OCI-M2 (cell line): ENCODE measurements at regions not wholly inside any gene's neighbourhood (a gene's known extent, or its start where the extent isn't known, plus 50 kb on each side); places are given as distances from the start of the nearest gene placed in this dataset.
"Not testable (repeated sequence)": the region's sequence is repeated elsewhere in the genome, so short reads cannot be mapped to it uniquely, and the experiment has no call there.

ENCODE experiments used
- DNase-seq: peaks from one replicate; lab custom pipeline; 2025; ENCODE audit not compliant: unreplicated experiment; lab: John Stamatoyannopoulos, UW

DNA sequence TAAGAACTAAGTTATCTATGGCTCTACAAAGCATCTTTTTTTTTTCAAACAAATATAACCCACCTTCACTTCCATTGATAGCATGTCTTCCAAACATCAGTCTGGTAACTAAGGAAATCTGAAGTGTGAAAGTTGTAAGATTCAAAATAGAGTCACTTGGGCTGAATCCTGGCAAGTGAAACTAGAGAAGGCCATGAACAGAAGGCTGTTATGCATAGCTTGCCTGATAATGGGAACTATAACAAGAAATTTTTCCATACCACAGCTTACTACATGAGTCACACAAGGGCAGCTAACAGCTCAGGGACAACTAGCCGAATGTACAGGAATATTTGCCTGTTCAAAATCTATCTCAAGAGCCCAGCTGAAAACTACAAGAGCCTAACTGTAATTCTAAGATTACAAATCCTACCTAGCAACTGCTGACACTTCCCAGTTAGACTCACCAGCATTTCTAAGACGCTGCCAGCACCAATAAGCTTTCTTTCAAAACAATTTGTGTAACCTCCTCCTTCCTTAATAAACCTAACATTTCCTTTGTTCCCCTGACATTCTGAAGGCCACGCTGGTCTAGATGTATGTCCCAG is 1066.5 kb downstream of the PLOD2 start:
- DNase-seq = no peak

DNA sequence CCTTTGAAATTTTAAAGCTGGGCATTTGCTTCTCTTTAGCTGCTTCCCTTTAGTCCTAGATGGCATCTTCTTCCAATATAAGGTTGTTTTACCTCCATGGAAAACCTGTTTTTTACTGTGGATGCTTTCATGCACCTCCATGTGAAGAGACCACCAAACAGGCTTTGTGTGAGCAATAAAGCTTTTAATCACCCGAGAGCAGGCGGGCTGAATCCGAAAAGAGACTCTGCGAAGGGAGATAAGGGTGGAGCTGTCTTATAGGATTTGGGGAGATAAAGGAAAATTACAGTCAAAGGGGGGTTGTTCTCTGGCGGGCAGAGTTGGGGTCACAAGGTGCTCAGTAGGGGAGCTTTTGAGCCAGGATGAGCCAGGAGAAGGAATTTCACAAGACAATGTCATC is 1049.8 kb downstream of the PLOD2 start:
- not testable (repeated sequence) for DNase-seq

DNA sequence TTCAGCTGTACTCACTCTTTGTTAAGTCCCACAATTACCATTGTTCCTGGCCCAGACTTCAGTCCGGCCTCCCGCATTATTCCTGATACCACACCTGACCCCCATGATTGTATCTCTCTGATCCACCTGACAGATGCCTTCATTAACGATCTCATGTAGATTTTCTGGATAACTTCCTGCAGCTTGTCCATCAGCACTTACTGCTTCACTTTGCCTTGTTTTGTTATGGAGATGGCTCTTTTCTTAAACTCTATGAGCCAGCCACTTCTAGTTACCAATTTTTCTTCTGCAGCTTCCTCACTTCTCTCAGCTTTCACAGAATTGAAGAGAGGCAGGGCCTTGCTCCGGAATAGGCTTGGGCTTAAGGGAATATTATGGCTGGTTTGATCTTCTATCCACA is 1044.2 kb downstream of the PLOD2 start:
- DNase-seq = no peak

DNA sequence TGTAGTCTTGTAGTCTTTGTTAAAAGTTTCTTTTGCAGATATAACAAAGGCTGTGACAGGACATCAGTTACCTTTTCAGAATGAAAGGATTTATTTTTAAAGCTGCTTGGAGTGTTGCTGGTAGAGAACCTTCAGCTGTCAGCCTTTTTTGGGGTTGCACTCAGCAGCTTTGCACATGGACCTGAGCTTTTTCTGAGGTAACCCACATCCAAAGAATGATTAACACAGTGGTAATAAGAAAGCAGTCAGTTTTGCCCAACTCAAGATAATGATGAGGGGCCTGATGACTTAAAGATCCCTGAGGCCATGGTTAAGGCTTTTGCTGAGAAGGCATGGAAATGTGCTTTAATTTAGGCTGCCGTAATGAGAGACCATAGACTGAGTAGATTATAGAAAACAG is 1042.7 kb downstream of the PLOD2 start:
- DNase-seq = no peak

DNA sequence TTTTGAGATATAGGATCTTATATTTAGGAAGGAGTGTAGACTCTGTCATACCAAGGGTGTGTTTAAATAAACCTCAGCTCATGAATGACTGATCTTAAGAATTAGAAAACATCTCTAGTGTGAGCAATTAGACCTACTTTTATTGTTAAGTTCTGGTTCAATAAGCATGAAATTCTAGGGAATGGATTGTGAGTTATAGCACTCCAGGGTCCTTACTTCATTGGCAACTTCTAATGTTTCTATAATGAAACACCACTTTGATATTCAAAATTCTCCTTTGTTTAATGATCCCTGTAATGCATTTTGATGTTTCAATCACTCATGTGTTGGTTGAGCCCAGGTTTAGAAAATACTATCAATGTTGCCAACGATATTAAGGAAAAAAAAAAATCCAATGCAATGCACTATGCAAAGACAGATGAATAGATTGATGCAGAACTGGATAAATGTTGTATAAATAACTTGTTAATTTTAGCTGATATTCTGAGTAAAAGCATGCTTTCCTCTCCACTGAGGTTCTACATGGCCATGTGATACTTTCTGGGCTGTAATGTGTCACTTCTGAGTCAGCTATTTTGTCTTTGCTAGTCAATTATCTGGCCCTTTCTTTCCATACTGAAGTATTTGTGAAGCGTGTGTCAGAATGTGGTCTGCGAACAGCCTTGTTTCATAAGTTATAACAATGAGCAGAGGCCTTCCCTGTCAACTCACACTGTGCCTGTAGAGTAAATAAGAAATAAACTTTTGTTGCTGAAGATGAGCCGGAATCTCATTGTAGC is 1035.9 kb downstream of the PLOD2 start:
- no peak for DNase-seq

DNA sequence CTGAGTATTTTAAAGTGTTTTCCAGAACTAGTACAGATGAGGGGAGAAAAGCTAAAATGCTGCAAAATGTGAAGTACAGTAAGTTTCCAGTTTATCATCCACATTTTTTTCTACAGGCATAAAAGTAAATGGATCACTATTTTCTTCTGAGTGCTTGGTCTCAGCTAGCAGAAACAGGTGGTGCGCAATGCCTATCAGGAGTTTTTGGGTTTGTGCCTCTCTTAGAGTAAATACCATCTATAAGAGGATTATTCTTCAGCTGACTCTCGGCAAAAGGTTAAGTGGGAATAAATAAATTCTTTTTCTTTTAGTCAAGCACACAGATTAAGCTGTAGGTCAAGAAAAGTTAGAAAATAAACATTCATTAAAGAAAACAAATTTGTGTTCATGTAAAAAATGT is 1027.7 kb downstream of the PLOD2 start:
- DNase-seq = no peak

DNA sequence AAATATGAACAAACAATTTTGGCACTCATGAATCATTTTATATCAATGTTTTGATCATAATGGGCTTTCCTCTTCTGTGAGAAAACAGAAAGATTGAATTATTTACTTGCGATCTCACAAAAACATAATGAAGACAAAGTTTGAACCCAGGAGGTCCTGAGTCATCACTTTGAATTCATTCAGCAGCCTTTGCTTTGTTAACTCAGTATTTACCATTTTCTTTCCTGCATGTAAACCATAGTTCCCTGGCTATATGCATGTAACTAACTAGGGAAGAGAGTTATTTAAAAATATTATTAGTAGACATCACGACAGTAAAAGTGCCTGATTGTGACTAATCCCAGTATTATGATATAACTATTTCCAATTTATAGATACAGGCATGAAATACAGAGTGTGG is 1026.2 kb downstream of the PLOD2 start:
- DNase-seq = no peak

DNA sequence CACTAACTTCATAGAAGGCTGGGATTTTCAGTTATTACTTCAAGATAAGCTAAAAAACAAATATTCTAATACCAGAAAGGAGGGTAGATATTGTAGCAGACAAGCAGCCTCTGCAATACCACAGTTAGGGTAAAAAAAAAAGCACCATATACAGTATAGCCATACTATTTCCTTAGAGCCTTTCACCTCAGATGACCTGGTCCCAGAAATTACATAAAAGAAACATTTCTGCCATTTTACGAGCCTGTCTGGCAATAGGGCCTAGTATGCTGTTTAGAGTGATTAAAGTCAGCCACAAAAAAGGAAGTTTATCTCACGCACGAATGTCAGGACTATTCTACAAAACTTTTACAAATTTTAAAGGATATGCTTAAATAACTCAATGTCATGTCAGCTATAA is 1016.6 kb downstream of the PLOD2 start:
- no peak for DNase-seq

DNA sequence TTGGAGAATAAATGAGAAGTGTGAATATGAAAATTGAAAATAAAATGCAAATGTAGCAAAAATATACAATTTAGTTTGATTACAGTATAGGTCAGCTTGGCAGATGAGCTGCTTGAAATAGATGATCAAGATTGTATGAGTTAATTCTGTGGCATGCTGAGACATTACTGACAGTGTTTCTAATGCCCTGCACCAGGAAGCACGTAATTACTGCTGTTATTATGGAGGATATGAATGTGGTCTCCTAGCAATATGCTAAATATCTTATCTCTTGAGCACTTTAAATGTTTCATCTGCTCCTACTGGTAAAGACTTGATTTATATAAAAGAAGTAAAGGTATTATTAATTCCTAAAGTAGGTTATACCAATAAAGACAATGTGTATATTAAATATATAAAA is 1015.5 kb downstream of the PLOD2 start:
- no peak for DNase-seq

DNA sequence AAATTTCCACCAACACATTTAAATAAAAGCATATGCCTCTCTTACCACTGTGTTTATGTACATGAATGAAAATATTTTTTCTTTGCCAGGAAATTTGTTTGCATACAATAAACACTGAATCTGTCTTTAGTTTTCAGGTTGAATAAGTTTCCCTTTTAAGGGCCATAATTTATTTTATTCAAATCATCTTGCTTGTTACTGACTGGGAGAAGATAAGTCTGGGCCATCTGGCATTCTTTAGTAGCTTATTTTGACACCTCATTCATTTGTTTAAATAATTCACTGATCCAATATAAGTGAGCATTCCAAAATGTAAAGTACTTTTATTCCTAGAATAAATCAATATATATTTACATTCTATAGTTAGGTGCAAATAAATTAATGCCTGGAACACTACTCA is 1001.3 kb downstream of the PLOD2 start:
- DNase-seq = no peak

DNA sequence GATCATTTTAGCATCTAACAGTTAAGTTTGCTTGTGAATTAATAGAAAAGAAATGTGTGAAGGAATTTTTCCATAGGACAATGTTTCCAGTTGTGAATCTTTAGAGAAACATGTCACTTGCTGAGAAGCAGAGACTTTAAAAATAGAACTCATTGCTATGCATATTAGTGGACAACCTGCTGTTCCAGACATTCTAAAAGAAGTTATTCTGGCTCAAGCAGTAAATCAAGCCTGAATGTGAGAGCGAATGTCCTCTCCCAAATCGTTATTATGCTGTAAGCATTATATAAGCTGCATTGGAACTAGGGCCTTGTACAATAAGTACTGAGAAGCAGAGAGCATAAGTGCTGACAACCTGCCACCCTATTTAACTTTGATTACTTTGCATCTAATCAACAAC is 990.9 kb downstream of the PLOD2 start:
- no peak for DNase-seq

DNA sequence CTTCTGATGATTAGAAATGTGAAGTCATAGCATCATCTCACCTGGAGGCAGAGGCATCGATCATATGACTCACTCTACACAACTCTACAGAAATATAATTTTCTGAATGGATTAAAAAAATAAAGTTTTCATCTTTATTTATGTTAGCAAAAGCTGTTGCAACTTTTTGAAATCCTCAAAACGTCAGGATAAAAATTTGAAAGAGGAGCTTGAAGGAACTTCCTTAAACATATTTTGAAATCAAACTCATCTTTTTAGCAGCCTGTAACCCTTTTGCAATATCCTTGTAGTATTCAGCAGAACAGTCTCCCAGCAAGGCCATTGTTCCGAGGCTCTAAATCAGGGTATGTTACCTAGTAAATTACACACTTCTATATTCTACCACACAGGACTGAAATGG is 985.4 kb downstream of the PLOD2 start:
- no peak for DNase-seq

DNA sequence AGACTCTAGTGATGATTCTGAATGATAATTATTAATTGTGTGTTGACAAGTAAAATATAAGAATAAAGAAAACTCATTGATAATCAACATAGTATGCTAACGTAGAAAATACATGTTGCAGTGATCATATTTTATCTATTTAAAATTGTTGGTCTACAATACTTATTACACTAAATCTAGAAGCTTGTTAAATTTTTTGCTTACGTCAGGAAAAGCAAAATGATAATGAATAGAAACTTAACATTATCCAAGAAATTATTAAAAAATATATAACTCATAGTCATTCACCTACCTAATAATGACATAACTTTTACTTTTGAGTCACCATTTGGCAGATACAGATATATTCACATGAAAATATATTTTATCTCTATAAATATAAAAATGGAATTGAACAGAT is 984.1 kb downstream of the PLOD2 start:
- no peak for DNase-seq

DNA sequence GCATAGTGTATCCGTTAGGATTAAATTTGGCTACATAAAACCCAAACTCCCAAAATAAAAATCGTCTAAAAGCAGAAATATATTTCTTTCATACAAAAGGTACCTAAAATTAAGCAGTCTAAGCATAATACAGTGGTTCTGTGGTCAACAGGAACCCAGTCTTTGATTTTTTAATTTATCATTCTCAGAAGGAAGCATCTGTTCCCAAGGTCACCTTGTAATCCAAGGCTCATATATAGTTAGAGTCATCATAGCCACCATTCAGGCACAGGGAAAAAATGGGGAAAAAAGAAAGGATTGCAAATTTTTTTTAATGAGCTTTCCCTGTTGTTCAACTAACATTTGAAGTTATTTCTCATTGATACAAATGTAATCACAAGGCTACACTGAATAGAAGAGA is 983.2 kb downstream of the PLOD2 start:
- no peak for DNase-seq

DNA sequence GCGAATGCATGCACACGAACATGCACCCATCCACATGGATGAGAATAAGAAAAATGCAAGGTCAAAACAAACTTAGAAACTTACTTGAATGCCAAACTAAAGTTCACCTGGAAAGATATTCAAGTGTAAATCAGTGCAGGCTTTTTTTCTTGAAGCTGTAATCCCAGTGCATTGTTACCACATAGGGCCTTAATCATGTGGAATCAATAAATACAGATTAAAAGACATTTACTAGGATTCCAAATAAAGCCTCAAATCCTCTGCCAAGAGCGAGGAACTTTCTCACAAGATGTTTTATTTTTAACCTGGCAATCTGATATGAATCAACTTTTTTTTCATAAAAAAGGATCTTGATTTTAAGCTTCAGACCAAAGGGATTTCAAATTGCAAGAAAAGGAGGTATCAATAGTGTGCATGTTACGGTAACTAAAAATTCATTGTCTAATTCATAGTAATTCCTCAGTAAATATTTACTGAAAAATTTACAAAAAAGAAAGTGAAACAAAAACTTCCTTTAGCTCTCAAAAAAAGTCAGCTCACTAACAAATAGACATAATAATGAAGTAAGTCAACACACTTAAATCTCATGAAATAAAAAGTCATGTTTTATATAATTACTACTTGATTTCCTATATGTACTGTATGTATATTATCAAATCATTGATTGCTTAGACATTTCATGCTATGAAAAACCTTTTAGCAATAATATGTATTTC is 978.6 kb downstream of the PLOD2 start:
- DNase-seq = no peak

DNA sequence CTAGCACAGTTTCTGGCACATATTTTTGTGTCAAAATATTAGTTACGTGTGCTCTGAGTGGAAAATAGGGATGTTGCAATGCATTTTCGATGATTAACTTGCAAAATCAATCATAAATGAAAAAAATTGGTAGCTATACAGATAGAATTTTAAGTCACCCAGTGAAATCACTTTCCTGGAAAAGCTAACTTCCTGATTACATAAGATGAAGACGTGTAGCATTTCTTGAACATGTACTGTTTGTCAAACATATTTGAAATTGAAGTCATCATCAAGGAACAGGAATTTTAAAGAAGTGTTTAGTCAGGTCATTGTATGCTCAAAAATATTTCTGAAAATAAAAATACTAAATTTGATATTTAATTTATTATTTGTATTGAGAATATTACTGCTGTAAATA is 977.7 kb downstream of the PLOD2 start:
- no peak for DNase-seq

DNA sequence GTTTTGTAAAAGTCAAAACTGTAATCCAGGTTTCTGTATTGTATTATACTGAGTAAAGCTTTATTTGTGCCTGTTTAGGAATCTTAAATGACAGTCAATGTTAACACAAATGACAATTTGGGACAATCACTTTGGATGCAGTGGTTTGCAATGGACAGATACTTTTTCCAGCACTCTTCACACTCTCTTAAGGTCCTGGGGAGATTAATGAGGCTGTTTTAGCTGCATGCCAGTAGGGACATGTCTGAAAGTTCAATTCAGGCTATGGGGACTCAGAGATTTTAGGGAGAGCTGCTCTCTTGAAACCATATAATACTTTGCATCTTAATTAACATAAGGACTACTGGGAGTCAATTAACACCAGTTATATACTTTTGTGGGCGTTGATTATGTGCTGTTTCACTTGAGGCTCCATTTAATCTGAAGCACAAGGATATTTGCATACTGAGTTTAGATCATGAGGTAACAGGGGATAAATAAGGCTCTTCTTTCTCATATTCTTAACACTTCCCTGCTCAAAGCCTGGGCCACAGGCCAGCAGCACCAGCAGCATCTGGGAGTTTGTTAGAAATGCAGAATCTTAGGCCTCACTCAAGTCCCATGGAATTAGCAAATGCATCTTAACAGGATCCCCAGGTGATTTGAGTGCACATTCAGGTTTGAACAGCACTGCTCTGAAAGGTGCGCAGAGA is 972.8 kb downstream of the PLOD2 start:
- no peak for DNase-seq

DNA sequence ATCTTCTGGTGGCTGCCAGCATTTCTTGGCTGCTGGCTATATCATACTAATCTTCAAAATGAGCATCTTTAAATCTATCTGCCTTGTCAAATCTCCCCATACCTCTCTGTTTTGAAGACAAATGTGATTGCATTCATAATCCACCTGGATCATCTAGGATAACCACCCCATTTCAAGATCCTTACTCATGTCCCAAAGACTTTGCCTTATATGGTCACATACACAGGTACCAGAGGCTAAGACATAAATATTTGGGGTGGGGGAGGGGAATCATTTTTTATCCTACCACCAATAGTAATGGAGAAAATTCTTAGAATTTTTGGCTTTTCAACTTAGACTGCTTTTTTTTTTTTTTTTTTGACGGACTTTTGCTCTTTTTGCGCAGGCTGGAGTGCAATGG is 970.8 kb downstream of the PLOD2 start:
- DNase-seq = no peak

DNA sequence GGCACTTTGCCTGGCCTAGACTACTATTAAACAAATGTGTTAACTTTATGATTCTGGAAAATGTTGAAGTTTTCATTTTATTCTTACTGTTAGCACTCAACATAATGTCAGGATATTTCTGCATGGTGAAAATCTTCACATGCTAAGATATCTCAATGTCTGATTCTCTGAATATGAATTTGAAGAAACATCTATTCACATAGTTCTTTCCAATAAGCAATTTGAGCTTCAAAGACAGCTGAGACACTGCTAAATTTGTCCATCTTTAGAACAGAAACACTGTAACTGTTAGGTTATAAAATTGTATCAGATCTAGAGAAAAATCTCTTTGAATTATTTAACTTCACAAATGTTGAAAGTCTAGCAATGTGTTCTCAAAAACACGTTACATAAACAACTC is 970.2 kb downstream of the PLOD2 start:
- DNase-seq = no peak

DNA sequence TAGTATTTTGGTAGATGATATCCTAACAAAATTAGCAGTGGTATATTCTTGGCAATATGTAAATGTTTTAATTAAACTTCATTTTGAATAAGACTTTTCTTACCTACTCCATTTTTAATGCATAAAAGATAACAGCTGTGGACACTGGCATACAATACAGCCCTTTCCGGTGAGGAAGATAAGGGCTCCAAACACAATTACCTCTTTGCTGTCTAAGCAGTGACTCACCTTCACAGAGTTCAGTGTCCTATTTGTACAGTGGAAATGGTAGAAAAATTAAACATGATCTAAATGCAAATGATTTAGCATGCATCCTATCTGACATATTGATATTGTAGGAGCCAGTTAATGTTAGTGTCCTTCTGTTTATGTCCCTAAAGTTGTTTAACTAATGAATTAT is 969.4 kb downstream of the PLOD2 start:
- no peak for DNase-seq

DNA sequence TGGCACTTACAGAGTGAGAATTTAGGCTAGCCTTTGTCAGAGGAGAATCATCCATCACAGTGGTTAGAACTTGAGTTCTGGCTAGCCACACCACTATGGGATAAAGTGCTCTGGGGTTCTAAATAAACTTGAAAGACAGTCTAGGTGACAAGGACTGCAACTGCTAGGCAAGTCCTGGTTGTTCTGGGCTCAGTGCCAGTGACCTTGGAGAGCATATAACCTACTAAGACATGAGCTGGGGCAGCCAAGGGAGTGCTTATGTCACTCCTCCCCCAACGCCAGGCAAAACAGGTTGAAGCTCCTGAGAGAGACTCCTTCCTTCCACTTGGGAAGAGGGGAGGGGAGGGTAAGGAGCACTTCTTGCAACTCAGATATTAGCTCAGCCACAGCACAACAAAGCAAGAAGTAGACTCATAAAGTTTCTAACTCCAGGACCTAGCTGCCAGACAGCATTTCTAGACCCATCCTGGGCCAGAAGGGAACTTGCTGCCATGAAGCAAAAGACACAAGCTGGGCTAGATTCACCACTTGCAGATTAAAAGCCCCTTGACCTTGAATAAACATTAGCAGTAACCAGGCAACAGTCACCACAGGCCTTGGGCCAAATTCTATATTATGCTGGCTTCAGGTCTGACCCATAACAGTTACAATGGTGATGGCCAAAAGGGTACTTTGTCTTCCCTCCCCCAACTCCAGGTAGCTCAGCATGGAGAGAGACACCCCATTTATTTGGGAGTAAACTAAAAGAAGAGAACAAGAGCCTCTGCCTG is 963.7 kb downstream of the PLOD2 start:
- no peak for DNase-seq
